ENCODE measurements at regions not wholly inside any gene's neighbourhood (a gene's known extent, or its start where the extent isn't known, plus 50 kb on each side); places are given as distances from the start of the nearest gene placed in this dataset.

DNA sequence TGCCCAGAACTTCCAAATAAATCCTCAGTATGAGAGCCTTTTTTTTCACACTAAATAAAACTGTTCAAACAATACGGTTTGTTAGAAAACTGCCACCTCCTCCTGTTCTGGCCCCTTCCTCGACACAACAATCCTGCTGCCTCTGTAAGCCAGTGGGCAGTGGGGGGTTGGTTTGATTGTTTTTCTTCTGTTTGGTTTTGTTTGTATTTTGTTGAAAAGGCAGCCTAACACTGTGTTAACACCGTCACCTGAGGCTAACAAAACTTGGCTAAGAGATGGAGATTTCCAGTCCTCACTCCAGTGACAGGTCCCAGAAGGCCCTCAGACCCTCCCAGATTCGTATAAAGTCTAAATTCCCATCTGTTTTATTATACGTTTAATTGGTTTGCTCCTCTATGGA is 402.1 kb downstream of the ZNF521 start:
- DNase-seq, result no peak

DNA sequence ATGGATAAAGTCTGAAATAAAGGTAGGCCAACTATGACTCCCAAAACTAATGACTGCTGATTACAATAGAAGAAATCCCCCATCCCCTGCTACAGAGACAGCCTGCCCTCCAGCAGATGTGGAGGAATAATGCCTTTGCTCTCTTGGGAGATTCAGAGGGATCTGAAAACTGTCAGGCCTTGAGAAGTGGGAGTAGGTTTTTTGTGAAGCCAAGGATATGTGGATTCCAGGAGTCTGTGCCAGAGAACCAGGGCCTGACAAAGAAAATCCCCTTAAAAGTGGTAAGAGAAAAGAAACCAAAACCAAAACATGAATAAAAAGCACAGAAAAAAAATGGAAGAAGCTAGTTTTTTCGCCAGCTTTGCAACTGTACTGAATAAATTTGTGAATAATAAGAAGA is 397.6 kb downstream of the ZNF521 start:
- DNase-seq, result no peak

DNA sequence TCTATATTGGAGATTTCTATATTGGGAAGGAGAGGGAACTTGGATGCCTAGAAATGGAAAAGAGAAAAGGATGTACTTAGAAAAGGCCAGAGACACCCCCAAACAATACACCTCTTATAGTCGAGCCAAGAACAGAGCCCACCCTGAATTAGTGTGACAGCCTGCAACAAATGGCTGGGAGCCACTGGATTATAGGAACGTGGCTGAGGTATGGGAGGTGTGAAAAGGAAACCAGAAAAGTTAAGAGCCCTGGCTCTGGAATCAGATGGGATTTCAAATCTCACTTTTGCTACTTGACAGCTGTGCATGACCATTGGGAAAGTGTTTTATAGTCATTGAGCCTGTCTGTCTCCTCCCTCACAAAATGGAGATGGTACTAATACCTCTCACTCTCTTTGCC is 394.0 kb downstream of the ZNF521 start:
- DNase-seq, result no peak

DNA sequence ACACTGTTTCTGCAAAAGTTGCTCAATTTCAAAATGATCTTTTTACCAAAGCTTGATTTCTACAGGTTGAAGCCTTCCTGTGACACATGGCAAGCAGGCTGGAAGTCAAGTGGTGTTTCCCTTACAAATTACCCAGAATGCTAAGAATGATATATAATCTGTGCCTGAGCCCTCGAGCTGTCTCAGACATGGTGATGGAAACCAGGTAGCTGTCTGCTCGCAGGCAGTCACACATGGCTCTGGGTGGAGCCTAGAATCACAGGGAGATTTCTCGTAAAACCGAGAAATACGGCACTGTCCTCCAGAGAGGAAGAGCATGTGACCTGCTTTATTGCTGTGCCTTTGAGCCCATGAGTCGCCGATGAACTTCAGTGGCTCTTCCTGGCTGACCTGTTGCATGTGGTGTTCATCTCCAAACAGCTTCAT is 392.9 kb downstream of the ZNF521 start:
- no peak for DNase-seq

DNA sequence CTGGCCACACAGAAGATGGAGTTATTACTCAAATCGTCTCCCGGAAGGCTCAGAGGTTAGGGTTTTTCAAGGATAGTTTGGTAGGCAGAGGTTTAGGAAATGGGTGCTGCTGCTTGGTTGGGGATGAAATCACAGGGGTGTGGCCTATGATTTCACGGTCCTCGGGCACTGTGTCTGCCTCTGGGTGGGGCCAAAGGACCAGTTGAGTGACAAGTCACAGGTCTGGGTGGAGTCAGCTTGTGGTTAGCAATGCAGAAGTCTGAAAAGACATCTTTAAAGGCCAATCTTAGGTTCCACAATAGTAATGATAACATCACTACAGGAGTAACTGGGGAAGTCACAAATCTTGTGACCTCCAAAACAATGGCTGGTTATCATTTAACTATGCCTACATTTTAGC is 387.8 kb downstream of the ZNF521 start:
- DNase-seq, result no peak

DNA sequence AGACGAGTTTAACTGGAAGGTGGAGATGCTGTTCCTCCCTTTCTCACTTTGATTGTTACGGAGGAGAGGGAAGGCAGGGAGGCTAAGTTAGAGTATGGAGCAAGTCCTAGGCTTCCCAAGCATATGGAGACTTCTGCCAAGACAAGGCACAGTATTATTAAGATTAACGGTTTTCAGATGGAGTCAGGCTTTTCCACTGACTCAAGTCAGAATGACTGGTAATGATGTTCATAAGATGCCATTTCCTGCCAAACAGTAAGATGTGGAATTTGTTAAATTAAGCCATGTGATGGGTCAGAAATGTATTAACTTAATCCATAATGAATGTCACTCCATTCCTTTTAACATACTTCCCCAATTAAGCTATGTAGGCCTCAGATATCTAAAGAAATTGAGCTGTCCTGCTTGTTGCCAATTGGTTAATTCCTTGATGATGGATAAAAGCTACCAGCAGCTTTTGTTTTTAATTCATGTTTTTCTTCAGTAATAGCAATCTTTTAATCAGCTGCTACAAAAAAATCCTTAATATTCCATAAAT is 383.7 kb downstream of the ZNF521 start:
- no peak for DNase-seq

DNA sequence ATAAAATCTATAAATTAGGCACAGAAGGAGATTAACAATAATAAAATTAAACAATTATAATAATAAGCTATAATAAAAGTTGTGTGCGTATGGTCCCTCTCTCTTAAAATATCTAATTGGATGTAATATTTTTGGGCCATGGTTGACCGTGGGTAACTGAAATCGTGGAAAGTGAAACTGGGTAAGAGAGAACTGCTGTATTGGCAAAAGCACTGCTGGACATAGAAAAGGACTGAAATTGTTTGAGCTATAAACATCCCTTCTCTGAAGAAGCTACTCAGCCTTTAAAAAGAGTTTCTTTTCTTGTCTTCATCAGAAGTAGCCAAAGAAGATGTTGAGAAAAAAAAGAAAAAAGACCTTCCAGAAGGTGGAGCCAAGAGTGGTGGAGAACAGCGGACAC is 379.4 kb downstream of the ZNF521 start:
- no peak for DNase-seq

DNA sequence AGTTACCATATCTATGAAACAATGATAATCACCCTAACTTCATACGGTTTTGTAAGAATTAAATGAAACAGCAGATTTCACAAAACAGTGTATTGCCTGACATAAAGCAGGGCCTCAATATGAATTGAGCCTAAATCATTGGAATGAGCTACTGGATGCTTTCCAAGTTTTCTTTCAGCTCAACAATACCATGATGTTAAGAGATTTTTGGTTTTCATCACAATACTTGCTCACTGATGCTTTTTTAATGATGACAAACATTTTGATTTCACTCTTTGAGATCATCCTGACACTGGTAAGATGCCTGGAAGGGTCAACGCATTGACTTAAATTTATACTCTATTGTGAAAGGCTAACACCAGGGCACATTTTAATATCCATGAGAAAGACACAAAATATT is 377.5 kb downstream of the ZNF521 start:
- no peak for DNase-seq

DNA sequence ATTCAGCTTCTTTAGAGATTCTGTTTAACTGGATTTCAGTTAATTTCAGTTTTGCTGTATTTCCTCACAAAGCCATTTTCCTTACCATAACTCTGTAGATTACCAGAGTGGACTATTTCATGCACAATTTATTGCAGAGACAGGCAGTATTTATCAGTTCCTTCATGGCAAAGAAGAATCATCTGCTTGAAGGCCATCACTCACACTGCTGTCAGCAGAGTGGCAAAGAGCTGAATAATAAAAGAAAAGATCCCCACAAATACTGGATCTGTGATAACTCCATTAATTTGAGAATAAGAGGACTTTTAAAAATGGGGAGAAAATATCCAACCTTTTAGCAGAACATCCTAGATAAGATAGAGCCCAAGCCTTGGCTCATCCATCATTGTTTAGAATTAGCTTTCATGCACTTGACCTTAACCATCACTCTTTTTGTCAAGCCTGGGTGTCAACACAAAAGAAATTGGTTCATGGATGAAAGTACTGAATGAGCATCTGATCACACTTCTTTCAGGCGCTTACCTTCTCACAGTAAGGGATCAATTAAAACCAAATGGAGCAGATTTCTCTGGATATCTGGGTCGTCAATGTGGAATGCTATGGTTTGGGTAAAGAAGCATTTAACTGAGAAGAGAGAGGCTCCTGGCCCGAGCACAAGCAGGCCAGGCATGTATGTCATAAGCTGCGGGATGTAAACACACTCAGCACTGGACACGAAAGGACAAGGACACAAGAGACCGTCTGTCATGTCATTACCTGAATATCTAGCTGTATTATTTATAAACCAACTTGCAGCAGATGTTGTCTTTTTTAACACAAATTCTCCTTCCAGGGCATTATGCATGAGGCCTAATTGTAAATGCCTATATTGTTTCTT is 376.2 kb downstream of the ZNF521 start:
- no peak for DNase-seq

DNA sequence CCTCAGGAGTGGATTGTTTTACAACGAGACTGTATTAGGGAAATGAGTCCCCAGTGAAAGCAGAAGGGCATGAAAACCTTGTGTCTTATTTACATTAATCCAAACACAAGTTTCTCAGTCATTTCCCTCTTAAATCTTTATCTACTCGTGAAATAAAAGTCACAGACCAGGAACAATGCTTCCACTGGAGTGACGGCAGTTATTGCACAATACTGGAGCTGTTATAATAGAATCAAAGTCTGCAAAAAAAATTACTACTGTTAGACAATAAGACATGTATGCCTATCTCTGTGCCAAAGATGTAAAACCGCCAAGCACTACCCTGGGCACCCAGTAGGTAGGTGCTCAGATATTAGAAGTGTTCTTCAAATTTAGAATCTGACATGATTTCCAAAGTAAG is 375.5 kb downstream of the ZNF521 start:
- DNase-seq, result no peak

DNA sequence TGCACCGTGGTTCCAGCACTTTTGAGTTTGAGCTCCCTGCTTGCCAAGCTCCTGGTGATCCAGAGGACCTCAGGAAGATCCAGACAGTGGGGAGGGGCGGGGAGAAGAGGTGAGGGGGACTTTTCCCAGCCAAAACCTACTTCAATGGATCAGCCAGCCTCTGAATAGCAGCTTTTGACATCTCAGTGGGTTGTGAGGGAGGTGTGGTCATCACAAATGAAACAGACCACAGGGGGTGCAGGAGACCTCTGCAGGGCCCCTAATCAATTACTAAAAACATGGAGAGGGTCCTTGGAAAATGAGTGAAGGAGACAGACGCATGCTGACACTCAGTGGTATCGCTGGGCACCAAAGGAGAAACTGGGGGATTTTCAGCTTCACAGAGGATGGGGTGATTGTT is 372.7 kb downstream of the ZNF521 start:
- DNase-seq, result no peak

DNA sequence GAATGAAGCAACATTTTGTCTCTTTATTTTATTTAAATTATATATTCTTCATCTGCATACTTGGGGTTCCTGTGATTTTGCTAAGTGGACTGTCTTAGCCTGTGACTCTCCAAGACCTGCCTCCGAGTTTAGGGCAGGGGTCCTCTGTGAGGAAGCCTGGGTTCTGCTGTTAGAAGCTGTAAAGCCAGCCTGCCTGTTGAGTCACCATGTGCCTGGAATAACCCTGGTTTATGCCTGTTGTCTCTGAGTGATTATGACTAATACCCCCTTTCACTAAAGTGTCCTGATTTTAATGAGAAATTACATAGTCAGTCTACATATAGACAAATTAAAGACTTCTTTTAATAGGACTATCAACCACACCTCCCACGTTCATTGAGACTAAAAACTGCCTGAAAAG is 369.1 kb downstream of the ZNF521 start:
- DNase-seq, result no peak

DNA sequence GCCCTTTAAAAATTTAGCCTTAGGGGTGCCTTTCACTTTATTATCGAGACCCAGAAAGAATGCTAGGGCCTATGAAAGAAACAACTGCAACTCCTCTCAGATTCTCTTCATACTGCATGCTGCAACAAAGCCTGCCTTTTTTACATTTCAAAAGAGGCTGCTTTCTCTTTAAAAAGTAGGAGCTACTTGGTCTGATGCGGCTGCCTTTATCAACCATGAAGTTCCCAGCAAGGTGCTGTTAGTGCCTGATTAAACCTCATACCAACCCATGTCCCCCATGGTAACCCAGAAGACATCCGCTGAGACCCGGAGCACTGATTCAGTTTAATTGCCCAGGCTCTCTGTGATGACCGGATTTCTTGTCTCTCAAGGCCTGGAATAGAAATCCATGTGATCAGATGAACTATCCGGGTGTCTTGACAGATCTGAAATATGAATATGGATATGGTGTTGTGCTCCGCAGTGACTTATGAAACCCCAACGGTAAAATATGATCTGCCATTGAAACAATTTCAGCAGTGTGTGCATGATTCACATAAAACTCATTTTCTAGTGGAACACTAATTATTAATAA is 368.3 kb downstream of the ZNF521 start:
- DNase-seq, result no peak

DNA sequence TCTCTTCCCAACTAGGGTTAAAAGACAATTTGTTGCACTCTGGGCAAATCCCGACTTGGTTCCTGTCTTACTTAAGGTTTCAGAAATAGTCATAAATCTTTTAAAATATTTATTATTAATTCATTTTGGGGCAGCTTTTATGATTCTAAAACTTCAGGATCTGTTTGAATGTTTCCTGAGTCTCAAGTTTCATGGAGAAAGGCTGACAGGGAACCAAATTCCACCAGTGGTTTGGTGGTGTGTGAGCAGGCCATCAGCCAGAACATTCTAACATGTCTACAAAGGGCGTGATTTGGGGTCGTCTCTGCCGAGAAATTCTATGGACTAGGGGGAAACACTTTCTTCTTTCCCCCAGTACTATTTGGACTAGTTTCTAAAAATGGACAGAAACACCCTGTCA is 366.4 kb downstream of the ZNF521 start:
- no peak for DNase-seq

DNA sequence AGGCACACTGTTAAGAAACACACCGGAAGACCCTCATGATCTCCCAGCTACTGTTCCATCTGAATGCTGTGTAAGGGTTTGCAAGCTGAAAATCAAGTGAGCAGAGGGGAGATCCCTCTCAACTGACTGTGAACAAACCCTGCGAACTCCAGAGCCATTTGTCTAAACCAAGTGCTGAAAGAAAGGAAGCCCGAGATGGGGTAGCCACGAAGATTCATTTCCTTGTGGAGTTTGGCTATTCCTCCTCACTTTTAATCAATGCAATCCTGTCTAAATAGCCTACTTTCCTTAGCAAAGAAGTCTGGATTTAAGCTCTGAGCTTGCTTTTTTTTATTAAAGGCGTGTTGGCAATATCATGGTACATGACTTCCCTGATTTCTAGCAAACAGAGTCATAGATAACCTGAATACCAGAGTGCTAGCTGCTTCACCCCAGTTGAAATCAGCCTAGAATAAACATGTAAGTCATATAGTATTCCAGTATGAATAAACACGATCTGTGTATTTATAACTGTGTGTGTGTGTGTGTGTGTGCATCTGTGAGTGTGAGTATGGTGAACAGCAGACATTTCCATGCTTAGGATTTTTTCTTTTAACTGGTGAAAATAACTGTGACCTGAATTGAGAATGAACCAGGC is 365.2 kb downstream of the ZNF521 start:
- DNase-seq, result no peak

DNA sequence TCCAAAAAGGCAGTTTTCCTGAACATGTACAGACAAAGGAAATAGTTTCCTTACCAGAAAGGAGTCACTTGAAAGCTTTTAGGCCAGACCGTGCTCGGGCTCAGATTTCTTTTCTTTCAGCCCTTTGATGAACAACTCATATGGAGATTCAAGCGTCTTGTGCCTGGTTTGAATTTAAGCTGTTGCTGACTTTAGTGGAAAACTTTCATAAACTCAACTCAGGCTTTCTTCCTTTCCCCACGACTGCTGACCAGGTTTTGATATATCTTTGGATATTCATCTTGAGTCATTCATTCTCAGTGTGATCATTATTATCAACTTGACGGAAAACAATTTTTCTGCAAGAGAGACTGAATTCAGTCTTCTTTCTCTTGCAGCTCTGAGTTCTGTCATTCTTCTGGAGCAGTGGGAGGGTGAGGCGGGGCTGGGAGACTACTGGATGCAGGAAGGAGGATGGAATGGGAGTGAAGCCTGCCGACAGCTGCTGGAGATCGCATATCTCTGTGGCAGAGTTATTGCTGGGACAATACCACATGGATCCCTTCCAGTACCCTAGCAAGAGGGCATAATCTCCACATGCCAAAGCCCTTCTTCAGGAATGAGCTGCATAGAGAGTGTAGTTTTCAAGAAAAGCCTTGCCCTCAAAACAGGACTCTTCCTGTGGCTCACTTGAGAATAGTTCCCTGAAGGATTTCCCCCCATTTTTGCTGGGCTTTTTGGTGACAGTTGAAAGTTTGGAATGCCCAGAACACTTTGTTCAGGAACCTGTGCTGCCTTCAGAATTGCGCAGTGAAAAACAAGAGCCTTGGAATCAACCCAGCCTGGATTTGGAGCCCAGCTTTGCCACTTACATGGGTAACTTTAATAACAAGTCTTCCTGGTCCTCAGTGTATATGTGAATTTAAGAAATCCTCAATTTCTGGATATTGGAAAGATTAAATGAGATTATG is 364.4 kb downstream of the ZNF521 start:
- no peak for DNase-seq

DNA sequence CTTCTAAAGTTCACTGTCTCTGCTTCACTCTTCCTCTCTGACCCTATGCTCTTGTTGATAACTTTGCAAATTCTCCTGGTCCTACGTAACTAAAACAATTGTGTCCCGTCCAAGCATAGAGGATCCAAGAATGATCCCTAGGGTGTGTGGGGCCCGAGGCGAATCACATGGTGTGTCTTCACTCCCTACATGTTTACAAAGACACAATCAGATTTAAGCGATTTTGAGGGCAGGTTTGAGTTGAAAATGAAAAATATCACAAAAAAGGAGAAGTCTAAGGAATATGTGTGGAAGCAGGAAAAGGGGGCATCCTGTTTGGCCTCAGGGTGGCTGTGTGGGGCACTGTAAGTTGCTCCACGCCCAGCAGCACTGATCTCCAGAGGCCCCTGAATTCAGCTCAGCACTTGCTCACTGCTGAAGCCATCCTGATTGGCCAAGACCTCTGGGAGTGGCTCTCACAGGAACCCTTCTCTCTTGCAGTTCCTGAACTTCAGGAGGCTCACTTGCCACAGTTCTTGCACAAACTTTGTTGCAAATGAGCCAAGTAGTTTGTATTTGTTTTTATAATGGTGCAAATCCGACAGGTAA is 363.6 kb downstream of the ZNF521 start:
- no peak for DNase-seq

DNA sequence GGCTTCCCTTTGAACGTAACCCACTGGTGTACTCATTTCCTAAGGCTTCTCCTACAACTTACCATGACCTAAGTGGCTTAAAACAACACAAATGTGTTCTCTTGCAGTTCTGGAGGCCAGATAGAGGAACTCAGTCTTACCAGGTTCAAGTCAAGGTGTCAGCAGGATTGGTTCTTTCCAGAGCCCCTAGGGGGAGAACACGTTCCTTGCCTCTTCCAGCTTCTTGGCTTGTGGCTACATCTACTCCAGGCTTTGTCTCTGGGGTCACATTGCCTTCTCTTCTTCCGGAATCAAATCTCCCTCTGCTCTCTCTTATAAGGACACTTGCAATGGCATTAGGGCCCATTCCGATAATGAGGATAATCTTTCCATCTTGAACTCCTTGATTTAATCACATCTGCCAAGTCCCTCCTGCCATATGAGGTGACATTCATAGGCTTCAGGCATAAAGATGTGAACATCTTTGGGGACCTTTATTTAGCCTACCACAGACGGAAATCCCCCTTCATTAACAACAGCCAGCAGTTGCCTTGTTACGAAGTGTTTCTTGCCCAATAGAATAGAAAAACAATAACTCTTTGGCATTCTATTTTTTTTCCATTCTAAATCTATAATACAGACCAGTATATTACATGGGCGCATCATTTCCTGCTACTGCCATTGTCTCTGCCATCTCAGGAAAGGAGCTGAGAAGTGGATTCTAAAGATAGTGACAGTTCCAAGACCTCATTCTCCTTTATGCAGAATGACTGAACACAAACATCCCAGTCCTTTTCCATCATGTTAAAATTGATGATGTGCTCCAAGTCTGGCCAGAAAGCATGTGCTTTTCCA is 362.0 kb downstream of the ZNF521 start:
- no peak for DNase-seq

DNA sequence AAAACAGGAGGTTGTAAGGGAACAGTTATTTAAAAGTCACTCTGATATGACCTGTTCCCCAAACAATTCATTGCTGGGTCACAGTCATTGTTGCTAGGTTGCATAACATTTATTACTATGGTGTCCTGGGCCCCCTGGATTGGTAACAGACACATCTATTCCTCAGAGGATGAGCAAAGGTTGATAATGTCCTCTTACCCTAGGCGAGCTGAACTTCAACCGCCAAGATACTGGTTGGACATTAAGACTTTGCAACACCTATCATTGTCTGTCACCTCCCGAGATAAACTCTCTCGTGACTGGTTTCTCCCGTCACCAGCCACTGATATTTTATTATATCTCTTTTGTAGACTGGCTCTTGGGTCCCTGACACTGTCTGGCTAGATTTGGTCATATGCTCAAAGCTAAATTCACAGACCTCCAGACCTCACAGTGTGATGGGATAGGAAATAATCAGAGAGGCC is 361.3 kb downstream of the ZNF521 start:
- no peak for DNase-seq

DNA sequence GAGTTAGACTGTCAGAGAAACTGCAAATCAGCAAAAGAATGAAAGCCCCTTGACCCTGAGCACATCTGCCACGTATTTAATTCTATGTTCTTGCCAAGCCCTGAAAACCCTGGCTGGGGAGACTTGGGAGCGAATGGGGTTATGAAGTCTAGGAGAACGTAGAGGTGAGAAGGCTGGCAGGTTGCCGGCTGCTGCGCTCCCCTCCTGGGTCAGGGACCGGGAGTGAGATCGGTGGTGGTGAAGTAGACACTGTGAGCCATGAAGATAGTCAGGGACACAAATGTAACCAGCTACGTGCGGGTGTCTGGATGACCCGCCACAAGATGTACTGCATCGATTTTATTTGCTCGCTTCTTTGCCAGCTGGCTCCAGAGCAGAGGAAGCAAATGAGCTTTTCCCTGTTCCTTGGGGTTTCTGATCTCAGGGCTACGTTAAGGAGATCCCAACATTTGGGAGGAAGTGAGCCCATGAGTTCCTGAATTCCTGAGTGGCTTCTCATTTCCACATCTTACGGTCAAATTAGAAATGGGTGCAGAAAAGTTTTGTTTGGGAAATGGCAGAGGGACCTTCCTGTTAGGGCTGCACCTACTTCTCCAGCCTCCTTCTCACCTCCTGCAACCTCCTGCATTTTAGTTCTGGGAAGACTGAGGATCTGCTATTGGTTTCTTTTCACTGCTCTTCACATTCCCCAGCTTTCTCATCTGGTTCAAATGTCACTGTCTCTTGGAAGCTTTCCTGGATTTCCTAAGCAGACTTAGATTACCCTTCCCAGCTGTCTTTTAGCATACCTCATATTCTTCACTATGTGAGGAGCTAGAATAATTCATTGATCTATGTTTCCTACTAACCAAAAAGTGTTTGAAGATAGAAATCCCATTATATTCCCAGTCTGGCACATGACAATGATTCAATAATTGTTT is 360.6 kb downstream of the ZNF521 start:
- no peak for DNase-seq

Measured in cerebellar nuclear complex (tissue), 1 donor.